Right atrium auricular region (tissue), 2 donors: ENCODE measurements at regions not wholly inside any gene's neighbourhood (a gene's known extent, or its start where the extent isn't known, plus 50 kb on each side); places are given as distances from the start of the nearest gene placed in this dataset.

Source experiments
- DNase-seq: peaks from one replicate; pipeline ENCODE4 v3.0.0-alpha.2; 2019; ENCODE audit warnings: low spot score
- H3K27ac ChIP-seq, 2 donors: fragments of 200-600 bp; sonication (generic); 1 replicate in 1 of 2; 2 replicates in 1 of 2; pipeline ENCODE4 v1.5.1; 2016 to 2019
- H3K27me3 ChIP-seq, 2 donors: fragments of 200-600 bp; sonication (generic); one replicate each; pipeline versions ENCODE4 v1.5.1 to v1.6.0; 2017 to 2019
- H3K36me3 ChIP-seq: fragments of 200-600 bp; sonication (generic); one replicate; pipeline ENCODE4 v1.5.1; 2016
- H3K4me1 ChIP-seq, 2 donors: fragments of 200-600 bp; sonication (generic); one replicate each; pipeline versions ENCODE4 v1.5.1 to v1.6.0; 2017 to 2019
- H3K4me3 ChIP-seq, 2 donors: fragments of 200-600 bp; sonication (generic); 1 replicate in 1 of 2; 2 replicates in 1 of 2; pipeline ENCODE4 v1.5.1; 2017 to 2019; ENCODE audit warnings: mild to moderate bottlenecking in 1 of 2, moderate library complexity in 1 of 2
- H3K9me3 ChIP-seq, 2 donors: fragments of 200-600 bp; sonication (generic); one replicate each; pipeline ENCODE4 v1.5.1; 2019
- CTCF ChIP-seq, 2 donors: fragments of 200-600 bp; sonication (generic); IDR thresholded peaks; one replicate each; pipeline ENCODE4 v1.5.1; 2019; ENCODE audit warnings: antibody characterized with exemption in 2 of 2

DNA sequence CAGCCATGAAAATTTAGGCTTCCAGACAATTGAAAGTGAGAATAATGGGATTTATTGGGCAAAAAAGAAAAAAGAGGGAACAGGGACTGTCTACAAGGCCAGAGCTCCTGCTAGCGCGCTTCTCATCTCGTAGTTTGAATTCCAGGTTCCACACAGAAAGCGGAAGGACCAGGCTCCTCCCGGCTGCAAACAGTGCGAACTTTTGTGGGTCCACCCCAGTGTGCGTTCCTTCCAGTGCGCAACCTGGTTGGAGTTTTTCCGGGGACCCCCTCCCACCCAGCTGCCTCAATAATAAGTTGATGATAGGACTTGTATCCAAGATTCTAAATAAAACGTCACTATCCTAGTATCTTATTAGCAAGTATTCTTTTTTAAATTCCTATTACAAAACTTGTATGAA is 467.7 kb upstream of the TUSC1 start:
- Histone ChIP-seq H3K36me3 (no peaks in the 10 kb centered on the region), H3K27me3 (no peaks in the 10 kb centered on the region), H3K9me3 (no peaks in the 10 kb centered on the region), H3K4me3 (no peak overlapping the region), H3K27ac (no peak overlapping the region), H3K4me1 (no peaks in the 10 kb centered on the region)
- no peak for DNase-seq
- TF ChIP-seq CTCF (IDR thresholded peaks at IDR 0.05), result no peak

- Histone ChIP-seq H3K27me3 (no peaks in the 10 kb centered on the region), H3K4me3 (no peak overlapping the region), H3K36me3 (no peaks in the 10 kb centered on the region), H3K27ac (no peak overlapping the region), H3K9me3 (no peaks in the 10 kb centered on the region), H3K4me1 (no peaks in the 10 kb centered on the region)
- no peak for DNase-seq
- no peak for TF ChIP-seq CTCF (IDR thresholded peaks at IDR 0.05)
Observed at GRCh38 chr9:26142631-26143030, 464.4 kb upstream of the TUSC1 start.

- Histone ChIP-seq H3K27ac (no peak overlapping the region), H3K9me3 (no peaks in the 10 kb centered on the region), H3K4me3 (no peak overlapping the region), H3K4me1 (no peaks in the 10 kb centered on the region), H3K27me3 (no peaks in the 10 kb centered on the region), H3K36me3 (no peaks in the 10 kb centered on the region)
- DNase-seq, result no peak
- no peak for TF ChIP-seq CTCF (IDR thresholded peaks at IDR 0.05)
Observed at GRCh38 chr9:26142201-26142600, 464.0 kb upstream of the TUSC1 start.

DNA sequence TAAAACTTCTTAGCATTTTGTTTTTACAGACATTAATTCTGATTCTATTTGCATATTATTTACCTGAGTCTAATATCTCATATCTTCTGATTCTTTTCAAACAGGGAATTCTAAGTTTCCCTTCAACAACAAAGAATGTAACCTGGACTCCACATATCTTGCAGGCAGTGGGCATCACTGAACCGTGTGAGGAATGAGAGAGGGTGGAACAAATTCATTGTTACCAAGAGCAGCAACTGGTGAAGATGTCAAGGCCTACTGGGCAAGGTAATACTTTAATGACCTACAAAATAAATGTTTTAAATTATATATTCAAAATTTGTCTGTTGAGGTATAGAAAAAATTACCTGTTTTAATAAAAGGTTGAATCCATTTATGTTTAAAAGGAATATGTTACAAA is 455.3 kb upstream of the TUSC1 start:
- H3K4me1 ChIP-seq, result no peaks in the 10 kb centered on the region
- no peak for TF ChIP-seq CTCF (IDR thresholded peaks at IDR 0.05)
- no peaks in the 10 kb centered on the region for H3K27me3 ChIP-seq
- no peaks in the 10 kb centered on the region for H3K9me3 ChIP-seq
- no peaks in the 10 kb centered on the region for H3K36me3 ChIP-seq
- no peak overlapping the region for H3K27ac ChIP-seq
- no peak for DNase-seq
- H3K4me3 ChIP-seq, result no peak overlapping the region

GRCh38 chr9:26132746-26133312 is 454.6 kb upstream of the TUSC1 start:
- H3K4me1 ChIP-seq, result no peaks in the 10 kb centered on the region
- DNase-seq, result no peak
- H3K27me3 ChIP-seq, result no peaks in the 10 kb centered on the region
- no peak overlapping the region for H3K4me3 ChIP-seq
- no peaks in the 10 kb centered on the region for H3K36me3 ChIP-seq
- no peak overlapping the region for H3K27ac ChIP-seq
- H3K9me3 ChIP-seq, result no peaks in the 10 kb centered on the region
- no peak for TF ChIP-seq CTCF (IDR thresholded peaks at IDR 0.05)

GRCh38 chr9:26131886-26132285 is 453.6 kb upstream of the TUSC1 start:
- no peaks in the 10 kb centered on the region for H3K4me1 ChIP-seq
- DNase-seq, result no peak
- H3K27ac ChIP-seq, result no peak overlapping the region
- no peaks in the 10 kb centered on the region for H3K9me3 ChIP-seq
- no peak for TF ChIP-seq CTCF (IDR thresholded peaks at IDR 0.05)
- H3K36me3 ChIP-seq, result no peaks in the 10 kb centered on the region
- H3K27me3 ChIP-seq, result no peaks in the 10 kb centered on the region
- H3K4me3 ChIP-seq, result no peak overlapping the region
